LNCaP clone FGC (cell line): ENCODE measurements at regions not wholly inside any gene's neighbourhood (a gene's known extent, or its start where the extent isn't known, plus 50 kb on each side); places are given as distances from the start of the nearest gene placed in this dataset.

Experiments used
- DNase-seq: peaks from one replicate; pipeline ENCODE4 v3.0.0-alpha.2; 2011; ENCODE audit warnings: low read depth
- H3K4me3 ChIP-seq: 2 replicates; pipeline ENCODE4 v1.5.1; 2011; ENCODE audit warnings: mild to moderate bottlenecking, low read depth, low read length, control low read depth
- CTCF ChIP-seq: IDR thresholded peaks from 2 replicates; pipeline ENCODE4 v1.5.1; 2012; ENCODE audit warnings: mild to moderate bottlenecking; ENCODE audit not compliant: control insufficient read depth, insufficient read depth; ENCODE audit errors: extremely low read depth

GRCh38 chr1:219317762-219318353 lies 144.2 kb downstream of the LYPLAL1 start:
- no peak overlapping the region for H3K4me3 ChIP-seq
- peak; percentile 81 for TF ChIP-seq CTCF
- no peak for DNase-seq

GRCh38 chr1:219316066-219316465 lies 142.4 kb downstream of the LYPLAL1 start:
- no peak for DNase-seq
- TF ChIP-seq CTCF: no peak
- no peak overlapping the region for H3K4me3 ChIP-seq

- no peak overlapping the region for H3K4me3 ChIP-seq
- no peak for TF ChIP-seq CTCF
- DNase-seq: no peak
These were observed 140.3 kb downstream of the LYPLAL1 start for GRCh38 chr1:219313961-219314360.

- H3K4me3 ChIP-seq: no peak overlapping the region
- DNase-seq: no peak
- no peak for TF ChIP-seq CTCF
These were observed 139.3 kb downstream of the LYPLAL1 start for GRCh38 chr1:219312967-219313366.

GRCh38 chr1:219310181-219310728 lies 136.6 kb downstream of the LYPLAL1 start:
- peak; percentile 73 for DNase-seq
- no peak for TF ChIP-seq CTCF
- H3K4me3 ChIP-seq: no peak overlapping the region

GRCh38 chr1:219308367-219308766 lies 134.7 kb downstream of the LYPLAL1 start:
- TF ChIP-seq CTCF: no peak
- DNase-seq: no peak

More at GRCh38 chr1:219308367-219308766, 134.7 kb downstream of the LYPLAL1 start:
- no peak overlapping the region for H3K4me3 ChIP-seq
